OCI-LY3 (cell line): ENCODE measurements at regions not wholly inside any gene's neighbourhood (a gene's known extent, or its start where the extent isn't known, plus 50 kb on each side); places are given as distances from the start of the nearest gene placed in this dataset.

ENCODE experiments used
- EZH2phosphoT487 ChIP-seq: fragments of 200-600 bp; shearing (Covaris generic); IDR thresholded peaks from 2 replicates; pipeline ENCODE4 v1.6.1; 2018; ENCODE audit warnings: antibody characterized with exemption, mixed run types, low read depth
- TF ChIP-seq, protein P1 (sequence below): fragments of 200-600, 300-600 bp; sonication (generic); IDR thresholded peaks from 2 replicates; pipeline ENCODE4 v1.5.1; 2014; ENCODE audit warnings: antibody characterized with exemption, low read length, low read depth

- TF ChIP-seq, protein P1, sequence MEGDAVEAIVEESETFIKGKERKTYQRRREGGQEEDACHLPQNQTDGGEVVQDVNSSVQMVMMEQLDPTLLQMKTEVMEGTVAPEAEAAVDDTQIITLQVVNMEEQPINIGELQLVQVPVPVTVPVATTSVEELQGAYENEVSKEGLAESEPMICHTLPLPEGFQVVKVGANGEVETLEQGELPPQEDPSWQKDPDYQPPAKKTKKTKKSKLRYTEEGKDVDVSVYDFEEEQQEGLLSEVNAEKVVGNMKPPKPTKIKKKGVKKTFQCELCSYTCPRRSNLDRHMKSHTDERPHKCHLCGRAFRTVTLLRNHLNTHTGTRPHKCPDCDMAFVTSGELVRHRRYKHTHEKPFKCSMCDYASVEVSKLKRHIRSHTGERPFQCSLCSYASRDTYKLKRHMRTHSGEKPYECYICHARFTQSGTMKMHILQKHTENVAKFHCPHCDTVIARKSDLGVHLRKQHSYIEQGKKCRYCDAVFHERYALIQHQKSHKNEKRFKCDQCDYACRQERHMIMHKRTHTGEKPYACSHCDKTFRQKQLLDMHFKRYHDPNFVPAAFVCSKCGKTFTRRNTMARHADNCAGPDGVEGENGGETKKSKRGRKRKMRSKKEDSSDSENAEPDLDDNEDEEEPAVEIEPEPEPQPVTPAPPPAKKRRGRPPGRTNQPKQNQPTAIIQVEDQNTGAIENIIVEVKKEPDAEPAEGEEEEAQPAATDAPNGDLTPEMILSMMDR: no peak
- TF ChIP-seq EZH2phosphoT487: no peak
These were observed 258.1 kb upstream of the IRX3 start for GRCh38 chr16:54544553-54545180.
